ENCODE measurements at regions not wholly inside any gene's neighbourhood (a gene's known extent, or its start where the extent isn't known, plus 50 kb on each side); places are given as distances from the start of the nearest gene placed in this dataset.

GRCh38 chr2:66794551-66794950, 359.6 kb downstream of the MEIS1 start:
- no peak for TF ChIP-seq CTCF (IDR thresholded peaks at IDR 0.05)
- TF ChIP-seq EZH2 (IDR thresholded peaks at IDR 0.05; ENCODE audit: borderline replicate concordance, insufficient read depth, low read depth, low read length, poor library complexity, severe bottlenecking): no peak
